MCF 10A (cell line): ENCODE measurements at regions not wholly inside any gene's neighbourhood (a gene's known extent, or its start where the extent isn't known, plus 50 kb on each side); places are given as distances from the start of the nearest gene placed in this dataset.

ENCODE experiments used
- BruUV-seq: library from RNA; stranded (reverse); fragments of 400-500 nt; replicated peaks from 2 replicates; lab custom pipeline; 2021; lab: Mats Ljungman, UMichigan
- CTCF ChIA-PET: fragments of 300-600 bp; sonication (Branson Sonifier 250); formaldehyde crosslinking; extraction: SDS; loops from one replicate; lab custom pipeline; 2021; ENCODE audit warnings: antibody characterized with exemption, inconsistent platforms; lab: Yijun Ruan, JAX
- POLR2A ChIA-PET: fragments of 300-600, 350-650 bp; sonication (Branson Sonifier 250); formaldehyde crosslinking; extraction: SDS; loops from one replicate; lab custom pipeline; 2020; ENCODE audit warnings: antibody characterized with exemption, inconsistent platforms; lab: Yijun Ruan, JAX
- DNase-seq: peaks from one replicate; pipeline ENCODE4 v3.0.0-alpha.2; 2018; ENCODE audit not compliant: unreplicated experiment
- H3K27ac Mint-ChIP-seq: one replicate; pipeline ENCODE4 v1.8.0; 2022; ENCODE audit warnings: mild to moderate bottlenecking, low read depth, mixed read lengths; ENCODE audit not compliant: unreplicated experiment
- H3K27me3 Mint-ChIP-seq: one replicate; pipeline ENCODE4 v1.8.0; 2022; ENCODE audit warnings: mixed read lengths; ENCODE audit not compliant: insufficient read depth, unreplicated experiment
- H3K36me3 Mint-ChIP-seq: one replicate; pipeline ENCODE4 v1.8.0; 2022; ENCODE audit warnings: mild to moderate bottlenecking, moderate library complexity, mixed read lengths; ENCODE audit not compliant: insufficient read depth, unreplicated experiment
- H3K4me1 Mint-ChIP-seq: one replicate; pipeline ENCODE4 v1.8.0; 2022; ENCODE audit warnings: mixed read lengths; ENCODE audit not compliant: insufficient read depth, unreplicated experiment
- H3K4me3 Mint-ChIP-seq: one replicate; pipeline ENCODE4 v1.8.0; 2022; ENCODE audit warnings: mild to moderate bottlenecking, moderate library complexity, mixed read lengths; ENCODE audit not compliant: unreplicated experiment
- H3K9me3 Mint-ChIP-seq: one replicate; pipeline ENCODE4 v1.8.0; 2022; ENCODE audit warnings: mixed read lengths; ENCODE audit not compliant: unreplicated experiment
- intact Hi-C: fragments of 100-400 bp; cut with micrococcal nuclease; formaldehyde crosslinking; loops from 2 replicates; pipeline ENCODE4 v1.14.1; 2022
- TF ChIP-seq, protein P1 (sequence below): fragments of 200-600 bp; IDR thresholded peaks from one replicate; pipeline ENCODE4 v1.8.0; 2022; ENCODE audit warnings: antibody characterized with exemption, mild to moderate bottlenecking; ENCODE audit not compliant: unreplicated experiment

- no peaks in the 10 kb centered on the region for H3K27me3 Mint-ChIP-seq
- H3K4me1 Mint-ChIP-seq: no peaks in the 10 kb centered on the region
- ChIA-PET POLR2A (no interaction called here), CTCF (no interaction called here)
- intact Hi-C loops: no loop called here
- H3K36me3 Mint-ChIP-seq: no peaks in the 10 kb centered on the region
- H3K4me3 Mint-ChIP-seq: no peak overlapping the region
- H3K9me3 Mint-ChIP-seq: no peaks in the 10 kb centered on the region
- no peak overlapping the region for H3K27ac Mint-ChIP-seq
- TF ChIP-seq, protein P1, sequence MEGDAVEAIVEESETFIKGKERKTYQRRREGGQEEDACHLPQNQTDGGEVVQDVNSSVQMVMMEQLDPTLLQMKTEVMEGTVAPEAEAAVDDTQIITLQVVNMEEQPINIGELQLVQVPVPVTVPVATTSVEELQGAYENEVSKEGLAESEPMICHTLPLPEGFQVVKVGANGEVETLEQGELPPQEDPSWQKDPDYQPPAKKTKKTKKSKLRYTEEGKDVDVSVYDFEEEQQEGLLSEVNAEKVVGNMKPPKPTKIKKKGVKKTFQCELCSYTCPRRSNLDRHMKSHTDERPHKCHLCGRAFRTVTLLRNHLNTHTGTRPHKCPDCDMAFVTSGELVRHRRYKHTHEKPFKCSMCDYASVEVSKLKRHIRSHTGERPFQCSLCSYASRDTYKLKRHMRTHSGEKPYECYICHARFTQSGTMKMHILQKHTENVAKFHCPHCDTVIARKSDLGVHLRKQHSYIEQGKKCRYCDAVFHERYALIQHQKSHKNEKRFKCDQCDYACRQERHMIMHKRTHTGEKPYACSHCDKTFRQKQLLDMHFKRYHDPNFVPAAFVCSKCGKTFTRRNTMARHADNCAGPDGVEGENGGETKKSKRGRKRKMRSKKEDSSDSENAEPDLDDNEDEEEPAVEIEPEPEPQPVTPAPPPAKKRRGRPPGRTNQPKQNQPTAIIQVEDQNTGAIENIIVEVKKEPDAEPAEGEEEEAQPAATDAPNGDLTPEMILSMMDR: no peak
- BruUV-seq: no TSS peak
- no peak for DNase-seq
These were observed 99.7 kb downstream of the ABHD5 start for GRCh38 chr3:43790476-43790875.

DNA sequence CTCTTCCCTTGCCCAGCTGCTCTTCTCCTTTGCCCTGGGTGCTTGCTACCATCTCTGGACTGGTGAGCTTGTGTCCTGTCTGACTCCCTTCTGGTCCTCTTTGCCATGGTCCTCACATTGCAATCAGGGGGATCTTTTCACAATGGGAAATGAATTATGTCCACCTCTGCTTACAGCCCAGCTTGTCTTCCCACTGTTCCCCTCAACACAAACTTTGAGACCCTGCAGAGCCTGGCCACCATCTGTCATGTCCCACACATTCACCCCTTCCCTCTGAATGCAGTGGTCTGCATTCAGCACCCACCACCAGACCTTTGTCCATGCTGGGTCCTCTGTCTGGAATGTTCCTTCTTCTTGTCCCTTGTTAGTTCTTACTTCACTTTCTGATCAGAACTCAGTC, 100.5 kb downstream of the ABHD5 start:
- DNase-seq: no peak
- H3K4me1 Mint-ChIP-seq: peaks cover 6% of the 10 kb centered on the region
- ChIA-PET POLR2A (no interaction called here), CTCF (no interaction called here)
- H3K36me3 Mint-ChIP-seq: no peaks in the 10 kb centered on the region
- H3K4me3 Mint-ChIP-seq: no peak overlapping the region
- no TSS peak for BruUV-seq
- H3K27me3 Mint-ChIP-seq: no peaks in the 10 kb centered on the region
- H3K27ac Mint-ChIP-seq: no peak overlapping the region
- no peaks in the 10 kb centered on the region for H3K9me3 Mint-ChIP-seq
- intact Hi-C loops: no loop called here
- TF ChIP-seq, protein P1: no peak

DNA sequence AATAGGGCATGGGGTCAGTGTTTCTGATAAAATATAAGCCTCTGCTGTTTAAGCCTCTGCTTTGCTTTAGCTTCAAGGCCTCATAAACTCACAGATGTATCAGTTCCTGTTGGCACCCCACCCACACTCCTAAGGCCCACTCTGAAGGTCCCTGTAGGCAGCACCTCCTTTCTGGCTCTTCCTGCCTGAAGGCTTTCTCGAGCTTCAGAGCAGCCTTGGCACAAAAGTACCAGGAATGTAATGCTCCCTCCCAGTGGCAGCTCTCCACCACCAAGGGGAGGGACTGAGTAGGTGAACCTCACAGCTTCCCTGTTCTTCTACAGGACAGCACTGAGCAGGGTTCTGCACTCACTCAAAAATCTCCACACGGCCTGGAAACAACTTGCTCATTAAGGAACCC, 102.2 kb downstream of the ABHD5 start:
- no peak for DNase-seq
- ChIA-PET POLR2A (no interaction called here), CTCF (interaction anchor here (0.7 to 1.2 kb wide), 2 partner anchors 24 to 25 kb away, joined by 3 to 5 read pairs; no protein-coding TSS in a partner anchor)
- TF ChIP-seq, protein P1: no peak
- Mint-ChIP-seq H3K27ac (no peak overlapping the region), H3K9me3 (no peaks in the 10 kb centered on the region), H3K36me3 (no peaks in the 10 kb centered on the region), H3K27me3 (no peaks in the 10 kb centered on the region), H3K4me1 (peaks cover 10% of the 10 kb centered on the region), H3K4me3 (no peak overlapping the region)
- no TSS peak for BruUV-seq
- intact Hi-C loops: no loop called here

DNA sequence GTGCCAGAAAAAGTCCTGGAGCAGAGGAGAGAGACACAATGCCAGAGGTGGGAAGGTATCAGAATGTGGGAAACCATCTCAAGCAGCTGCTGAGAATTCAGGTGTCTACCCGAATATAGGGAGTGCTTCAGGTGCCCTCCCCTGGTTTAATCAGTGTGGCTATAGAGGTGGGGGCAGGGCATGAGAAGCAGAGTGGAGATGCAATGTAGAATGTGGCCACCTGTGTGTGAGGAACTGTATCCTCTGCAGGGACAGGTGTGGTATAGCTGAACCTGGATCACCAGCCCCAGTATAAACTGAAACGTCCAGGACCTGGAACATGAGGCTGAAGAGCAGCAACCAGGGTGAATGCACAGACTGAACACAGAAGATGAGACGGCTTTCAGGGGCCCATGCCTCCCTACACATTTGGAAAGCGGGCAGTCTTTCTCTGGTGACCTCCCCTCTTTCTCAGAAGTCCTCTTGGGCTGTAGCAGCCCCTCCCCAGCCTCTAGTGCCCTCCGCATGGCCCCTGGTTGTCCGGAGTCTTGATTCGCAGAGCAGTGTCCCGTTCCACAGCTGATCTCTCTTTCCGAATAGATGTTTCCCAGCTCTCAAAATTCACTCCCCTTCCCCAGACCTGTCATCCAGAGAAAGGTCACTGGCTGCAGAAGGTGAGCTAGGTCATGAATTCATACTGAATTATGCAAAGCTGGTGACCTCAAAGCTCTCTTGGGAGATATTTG, 103.1 kb downstream of the ABHD5 start:
- no peaks in the 10 kb centered on the region for H3K36me3 Mint-ChIP-seq
- no peak for DNase-seq
- TF ChIP-seq, protein P1: no peak
- no TSS peak for BruUV-seq
- ChIA-PET CTCF (interaction anchor here (0.8 to 1.2 kb wide), 4 partner anchors 11 to 61 kb away, joined by 3 to 5 read pairs (median 4); no protein-coding TSS in a partner anchor), POLR2A (interaction anchor here (1.0 kb wide), 1 partner anchor 24 kb away, joined by 3 read pairs; no protein-coding TSS in a partner anchor)
- H3K4me3 Mint-ChIP-seq: no peak overlapping the region
- no peaks in the 10 kb centered on the region for H3K9me3 Mint-ChIP-seq
- no peak overlapping the region for H3K27ac Mint-ChIP-seq
- intact Hi-C loops: loop anchor here (2.0 kb wide), 1 partner anchor 25 kb away; no protein-coding TSS in a partner anchor
- no peaks in the 10 kb centered on the region for H3K27me3 Mint-ChIP-seq
- H3K4me1 Mint-ChIP-seq: peaks cover 10% of the 10 kb centered on the region
